GM21528 (cell line): ENCODE measurements at regions not wholly inside any gene's neighbourhood (a gene's known extent, or its start where the extent isn't known, plus 50 kb on each side); places are given as distances from the start of the nearest gene placed in this dataset.

Experiments
- ATAC-seq: cut with Tn5 transposase; IDR thresholded peaks from one replicate; pipeline ENCODE4 v1.9.1; 2021; ENCODE audit warnings: mild to moderate bottlenecking, moderate library complexity; ENCODE audit not compliant: unreplicated experiment, low FRiP score

GRCh38 chr3:150306906-150307305 is 101.2 kb upstream of the TSC22D2 start:
- ATAC-seq = no peak

- ATAC-seq = no peak
Observed at GRCh38 chr3:150306083-150306482, 102.0 kb upstream of the TSC22D2 start.

- ATAC-seq = no peak
Observed at GRCh38 chr3:150303768-150304167, 104.3 kb upstream of the TSC22D2 start.

GRCh38 chr3:150302246-150302645 is 105.9 kb upstream of the TSC22D2 start:
- no peak for ATAC-seq

GRCh38 chr3:150300852-150301517 is 107.1 kb upstream of the TSC22D2 start:
- no peak for ATAC-seq

DNA sequence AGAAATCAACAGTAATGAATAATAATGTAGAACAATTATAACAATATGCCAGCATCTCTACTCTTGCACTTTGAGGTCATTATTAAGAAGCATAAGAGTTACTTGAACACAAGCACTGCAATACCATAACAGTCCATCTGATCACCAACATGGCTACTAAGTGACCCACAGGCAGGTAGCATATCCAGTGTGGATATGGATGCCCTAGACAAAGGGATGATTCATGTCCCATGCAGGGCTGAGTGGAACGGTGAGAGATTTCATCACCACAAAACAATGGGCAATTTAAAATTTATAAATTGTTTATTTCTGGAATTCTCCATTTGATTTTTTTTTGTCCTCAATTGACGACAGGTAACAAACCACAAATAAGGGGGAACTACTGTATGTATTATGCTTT is 107.7 kb upstream of the TSC22D2 start:
- no peak for ATAC-seq

- ATAC-seq = no peak
Observed at GRCh38 chr3:150299201-150299600, 108.9 kb upstream of the TSC22D2 start.

- no peak for ATAC-seq
Observed at GRCh38 chr3:150296966-150297365, 111.1 kb upstream of the TSC22D2 start.

- no peak for ATAC-seq
Observed at GRCh38 chr3:150296123-150296735, 111.9 kb upstream of the TSC22D2 start.

GRCh38 chr3:150293401-150294001 is 114.6 kb upstream of the TSC22D2 start:
- no peak for ATAC-seq

GRCh38 chr3:150292891-150293290 is 115.2 kb upstream of the TSC22D2 start:
- no peak for ATAC-seq

GRCh38 chr3:150291515-150291914 is 116.6 kb upstream of the TSC22D2 start:
- ATAC-seq = no peak

GRCh38 chr3:150286390-150287147 is 121.5 kb upstream of the TSC22D2 start:
- no peak for ATAC-seq

- ATAC-seq = no peak
Observed at GRCh38 chr3:150285601-150286000, 122.5 kb upstream of the TSC22D2 start.

- no peak for ATAC-seq
Observed at GRCh38 chr3:150278843-150279381, 129.2 kb upstream of the TSC22D2 start.

- ATAC-seq = no peak
Observed at GRCh38 chr3:150278195-150278594, 129.9 kb upstream of the TSC22D2 start.

DNA sequence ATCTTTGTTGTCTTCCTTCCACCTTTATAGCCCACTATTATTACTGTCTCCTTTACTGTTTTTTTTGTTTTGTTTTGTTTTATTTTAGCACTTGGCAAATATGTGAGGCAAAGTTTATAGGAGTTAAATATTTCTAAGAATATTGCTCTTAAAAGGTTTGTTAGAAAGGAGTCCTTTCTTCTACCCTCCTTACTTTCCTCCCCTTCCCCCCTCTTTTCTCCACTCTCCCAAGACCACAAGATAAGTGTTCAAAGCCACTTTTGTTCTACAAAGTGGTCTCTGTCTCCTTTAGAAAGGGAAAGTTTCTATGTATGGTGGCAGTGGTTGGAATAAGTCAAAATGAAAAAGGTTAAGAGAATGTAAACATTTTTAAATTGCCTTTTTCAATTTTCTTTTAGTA is 130.7 kb upstream of the TSC22D2 start:
- ATAC-seq = no peak

GRCh38 chr3:150275941-150276340 is 132.2 kb upstream of the TSC22D2 start:
- no peak for ATAC-seq

- ATAC-seq = no peak
Observed at GRCh38 chr3:150274372-150274771, 133.7 kb upstream of the TSC22D2 start.

- ATAC-seq = no peak
Observed at GRCh38 chr3:150273396-150273795, 134.7 kb upstream of the TSC22D2 start.

DNA sequence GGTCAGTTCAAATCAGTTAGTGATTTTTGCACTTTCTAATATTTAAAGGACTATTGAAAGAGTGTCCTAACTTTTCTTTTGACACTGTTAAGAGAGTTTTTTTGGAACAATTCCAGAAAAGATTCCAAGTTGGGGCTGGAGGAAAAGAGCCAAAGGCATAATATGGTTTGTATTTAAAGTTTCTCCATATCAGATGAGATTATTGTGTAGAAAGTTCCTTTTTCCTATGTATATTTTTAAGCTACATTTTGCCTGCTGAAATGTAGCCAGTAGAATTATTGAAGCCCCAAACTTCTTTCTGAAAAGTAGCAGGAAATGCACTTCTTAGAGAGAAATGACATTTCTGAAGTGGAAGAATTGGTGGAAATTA is 136.5 kb upstream of the TSC22D2 start:
- no peak for ATAC-seq
